AG20443 (cell line): ENCODE measurements at regions not wholly inside any gene's neighbourhood (a gene's known extent, or its start where the extent isn't known, plus 50 kb on each side); places are given as distances from the start of the nearest gene placed in this dataset.

ENCODE experiments used
- DNase-seq: peaks from one replicate; pipeline ENCODE4 v3.0.0; 2012; ENCODE audit warnings: low spot score, mixed read lengths

- DNase-seq = no peak
These were observed 429.2 kb upstream of the EEF2KMT start for GRCh38 chr16:5526826-5527225.

GRCh38 chr16:5523829-5524228 is 426.2 kb upstream of the EEF2KMT start:
- no peak for DNase-seq

GRCh38 chr16:5516115-5516514 is 418.5 kb upstream of the EEF2KMT start:
- DNase-seq = no peak

- DNase-seq = no peak
These were observed 414.4 kb upstream of the EEF2KMT start for GRCh38 chr16:5512014-5512413.

GRCh38 chr16:5510819-5511370 is 413.3 kb upstream of the EEF2KMT start:
- no peak for DNase-seq

GRCh38 chr16:5509794-5510193 is 412.2 kb upstream of the EEF2KMT start:
- DNase-seq = no peak

- no peak for DNase-seq
These were observed 411.7 kb upstream of the EEF2KMT start for GRCh38 chr16:5509336-5509735.

- no peak for DNase-seq
These were observed 410.8 kb upstream of the EEF2KMT start for GRCh38 chr16:5508371-5508770.

GRCh38 chr16:5506021-5506420 is 408.4 kb upstream of the EEF2KMT start:
- DNase-seq = no peak

GRCh38 chr16:5505091-5505887 is 407.7 kb upstream of the EEF2KMT start:
- no peak for DNase-seq

GRCh38 chr16:5504064-5504781 is 406.6 kb upstream of the EEF2KMT start:
- DNase-seq = no peak

- DNase-seq = no peak
These were observed 405.3 kb upstream of the EEF2KMT start for GRCh38 chr16:5502944-5503343.

GRCh38 chr16:5502467-5502869 is 404.9 kb upstream of the EEF2KMT start:
- no peak for DNase-seq

GRCh38 chr16:5500526-5500925 is 402.9 kb upstream of the EEF2KMT start:
- no peak for DNase-seq

- DNase-seq = no peak
These were observed 401.0 kb upstream of the EEF2KMT start for GRCh38 chr16:5498562-5498961.

- no peak for DNase-seq
These were observed 398.4 kb upstream of the EEF2KMT start for GRCh38 chr16:5496013-5496412.

- DNase-seq = no peak
These were observed 392.9 kb upstream of the EEF2KMT start for GRCh38 chr16:5490499-5490898.

GRCh38 chr16:5488581-5488980 is 391.0 kb upstream of the EEF2KMT start:
- DNase-seq = no peak

- DNase-seq = no peak
These were observed 390.1 kb upstream of the EEF2KMT start for GRCh38 chr16:5487728-5488127.

GRCh38 chr16:5482256-5482655 is 384.7 kb upstream of the EEF2KMT start:
- no peak for DNase-seq

GRCh38 chr16:5480431-5481195 is 383.0 kb upstream of the EEF2KMT start:
- DNase-seq = no peak

GRCh38 chr16:5479926-5480325 is 382.3 kb upstream of the EEF2KMT start:
- no peak for DNase-seq

GRCh38 chr16:5478036-5478435 is 380.4 kb upstream of the EEF2KMT start:
- no peak for DNase-seq
